Upper lobe of left lung (tissue), 6 donors: ENCODE measurements at regions not wholly inside any gene's neighbourhood (a gene's known extent, or its start where the extent isn't known, plus 50 kb on each side); places are given as distances from the start of the nearest gene placed in this dataset.

Experiments
- ATAC-seq, 2 donors: fragments of 200-7000 bp; cut with Tn5 transposase; one replicate each; pipeline ENCODE4 v1.9.1; 2022; ENCODE audit warnings: mild to moderate bottlenecking in 2 of 2, moderate library complexity in 2 of 2; ENCODE audit not compliant: low FRiP score in 2 of 2
- DNase-seq, 2 donors: peaks; one replicate each; pipeline ENCODE4 v3.0.0-alpha.2; 2019 to 2020
- H3K27ac ChIP-seq, 4 donors: fragments of 200-600 bp; sonication (generic); one replicate each; pipeline ENCODE4 v1.5.1; 2016 to 2019
- H3K27me3 ChIP-seq, 4 donors: fragments of 200-600 bp; sonication (generic); one replicate each; pipeline ENCODE4 v1.5.1; 2017 to 2019
- H3K36me3 ChIP-seq, 4 donors: fragments of 200-600 bp; sonication (generic); one replicate each; pipeline ENCODE4 v1.5.1; 2016 to 2019
- H3K4me1 ChIP-seq, 4 donors: fragments of 200-600 bp; sonication (generic); one replicate each; pipeline ENCODE4 v1.5.1; 2018 to 2019
- H3K4me3 ChIP-seq, 4 donors: fragments of 200-600 bp; sonication (generic); one replicate each; pipeline ENCODE4 v1.5.1; 2017 to 2019; ENCODE audit warnings: mild to moderate bottlenecking in 2 of 4, moderate library complexity in 1 of 4
- H3K9me3 ChIP-seq, 4 donors: fragments of 200-600 bp; sonication (generic); one replicate each; pipeline ENCODE4 v1.5.1; 2018 to 2019
- EP300 ChIP-seq, 4 donors: sonication (generic); formaldehyde crosslinking; IDR thresholded peaks; one replicate each; pipeline ENCODE4 v1.5.1; 2017; ENCODE audit warnings: antibody characterized with exemption in 4 of 4, control low read depth in 2 of 4
- POLR2A ChIP-seq, 4 donors: fragments of 450-650 bp; IDR thresholded peaks; one replicate each; pipeline ENCODE4 v1.5.1; 2016 to 2017; ENCODE audit warnings: antibody characterized with exemption in 4 of 4, mild to moderate bottlenecking in 2 of 4
- POLR2AphosphoS5 ChIP-seq, 2 donors: sonication (generic); formaldehyde crosslinking; IDR thresholded peaks; one replicate each; pipeline ENCODE4 v1.5.1; 2017; ENCODE audit warnings: antibody characterized with exemption in 2 of 2
- WGBS, 2 donors: methylation state at CpG; one replicate each; pipeline ENCODE4 v1.1.5; 2017 to 2018; 5-methylcytosine and 5-hydroxymethylcytosine counted together
- TF ChIP-seq, protein P1 (sequence below), 6 experiments: fragments of 450-650 bp in 4 of 6; fragments of 200-600 bp in 2 of 6; sonication (generic) in 2 of 6; IDR thresholded peaks; one replicate each; pipeline ENCODE4 v1.5.1; 2016 to 2019; ENCODE audit warnings: antibody characterized with exemption in 6 of 6
- donor health status: DM: no; HTN: no; CAD: no; lungs with moderate emphysema.
- donor health status: DM: no; HTN: yes; CAD: no; lungs with severe emphysema.

DNA sequence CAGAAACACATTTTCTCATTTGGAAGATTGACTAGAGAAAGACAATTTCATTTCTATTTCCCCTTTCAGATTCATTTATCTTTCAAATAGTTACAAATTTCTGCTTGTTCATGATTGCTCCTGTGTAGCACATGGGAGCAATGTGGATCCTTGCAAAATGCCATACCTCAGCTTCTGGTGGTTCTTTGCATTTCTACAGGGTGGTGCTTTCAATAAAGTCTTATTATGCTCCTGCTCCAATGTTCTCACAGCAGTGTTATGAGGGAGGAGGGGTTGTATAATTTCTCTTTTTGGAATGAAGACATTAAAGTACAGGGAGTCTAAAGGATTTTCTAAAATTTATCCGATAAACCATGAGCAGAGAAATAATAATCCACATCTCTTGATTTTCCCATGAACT is 280.1 kb upstream of the ATP10A start:
- no peaks in the 10 kb centered on the region for H3K27me3 ChIP-seq
- H3K36me3 ChIP-seq: no peaks in the 10 kb centered on the region
- no peaks in the 10 kb centered on the region for H3K9me3 ChIP-seq
- DNase-seq (no peak), ATAC-seq (no peak)
- TF ChIP-seq POLR2AphosphoS5 (IDR thresholded peaks at IDR 0.05) (no peak), POLR2A (IDR thresholded peaks at IDR 0.05) (no peak), EP300 (IDR thresholded peaks at IDR 0.05) (no peak)
- TF ChIP-seq, protein P1, sequence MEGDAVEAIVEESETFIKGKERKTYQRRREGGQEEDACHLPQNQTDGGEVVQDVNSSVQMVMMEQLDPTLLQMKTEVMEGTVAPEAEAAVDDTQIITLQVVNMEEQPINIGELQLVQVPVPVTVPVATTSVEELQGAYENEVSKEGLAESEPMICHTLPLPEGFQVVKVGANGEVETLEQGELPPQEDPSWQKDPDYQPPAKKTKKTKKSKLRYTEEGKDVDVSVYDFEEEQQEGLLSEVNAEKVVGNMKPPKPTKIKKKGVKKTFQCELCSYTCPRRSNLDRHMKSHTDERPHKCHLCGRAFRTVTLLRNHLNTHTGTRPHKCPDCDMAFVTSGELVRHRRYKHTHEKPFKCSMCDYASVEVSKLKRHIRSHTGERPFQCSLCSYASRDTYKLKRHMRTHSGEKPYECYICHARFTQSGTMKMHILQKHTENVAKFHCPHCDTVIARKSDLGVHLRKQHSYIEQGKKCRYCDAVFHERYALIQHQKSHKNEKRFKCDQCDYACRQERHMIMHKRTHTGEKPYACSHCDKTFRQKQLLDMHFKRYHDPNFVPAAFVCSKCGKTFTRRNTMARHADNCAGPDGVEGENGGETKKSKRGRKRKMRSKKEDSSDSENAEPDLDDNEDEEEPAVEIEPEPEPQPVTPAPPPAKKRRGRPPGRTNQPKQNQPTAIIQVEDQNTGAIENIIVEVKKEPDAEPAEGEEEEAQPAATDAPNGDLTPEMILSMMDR (IDR thresholded peaks at IDR 0.05): no peak
- H3K4me3 ChIP-seq: no peak overlapping the region
- H3K4me1 ChIP-seq: no peaks in the 10 kb centered on the region
- 93 to 95% methylated on average over 1 of the region's 1 CpG for WGBS, 2 donors
- no peak overlapping the region for H3K27ac ChIP-seq

DNA sequence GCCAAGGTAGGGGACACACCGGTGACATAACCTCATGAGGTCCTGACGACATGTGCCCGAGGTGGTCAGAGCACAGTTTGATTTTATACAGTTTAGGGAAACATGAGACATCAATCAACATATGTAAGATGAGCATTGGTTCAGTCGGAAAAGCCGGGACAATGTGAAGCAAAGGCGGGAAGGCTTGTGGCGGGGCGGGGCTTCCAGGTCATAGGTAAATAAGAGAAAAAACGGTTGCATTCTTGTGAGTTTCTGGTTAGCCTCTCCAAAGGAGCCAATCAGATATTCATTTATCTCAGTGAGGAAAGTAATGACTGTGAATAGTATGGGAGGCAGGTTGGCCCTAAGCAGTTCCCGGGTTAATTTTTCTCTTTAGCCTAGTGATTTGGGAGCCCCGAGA is 271.7 kb upstream of the ATP10A start:
- ATAC-seq (no peak), DNase-seq (no peak)
- H3K4me1 ChIP-seq: no peaks in the 10 kb centered on the region
- TF ChIP-seq EP300 (IDR thresholded peaks at IDR 0.05) (no peak), POLR2AphosphoS5 (IDR thresholded peaks at IDR 0.05) (no peak), POLR2A (IDR thresholded peaks at IDR 0.05) (no peak)
- TF ChIP-seq, protein P1 (IDR thresholded peaks at IDR 0.05): no peak
- WGBS, 2 donors: 81 to 82% methylated on average over 11 of the region's 11 CpGs
- H3K9me3 ChIP-seq: no peaks in the 10 kb centered on the region
- H3K27me3 ChIP-seq: no peaks in the 10 kb centered on the region
- no peak overlapping the region for H3K4me3 ChIP-seq
- no peak overlapping the region for H3K27ac ChIP-seq
- no peaks in the 10 kb centered on the region for H3K36me3 ChIP-seq

DNA sequence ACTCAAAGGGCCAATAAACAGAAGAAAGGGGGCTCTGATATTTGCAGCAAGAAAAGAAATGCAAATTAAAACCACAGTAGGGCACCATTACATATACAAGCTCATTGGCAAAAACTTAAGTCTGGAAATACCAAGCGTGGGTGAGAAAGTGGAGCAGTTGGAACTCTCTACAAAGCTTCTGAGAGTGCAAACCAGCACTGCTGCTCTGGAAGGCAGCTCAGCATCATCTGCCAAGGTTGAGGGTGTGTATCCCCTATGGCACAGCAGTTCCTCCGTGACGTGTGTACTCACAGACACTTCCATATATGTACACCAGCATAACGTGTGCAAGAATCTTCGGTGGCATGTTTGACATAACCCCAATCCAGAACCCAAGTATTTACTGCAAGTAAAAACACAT is 271.0 kb upstream of the ATP10A start:
- Histone ChIP-seq H3K27me3 (no peaks in the 10 kb centered on the region), H3K4me1 (no peaks in the 10 kb centered on the region), H3K27ac (no peak overlapping the region), H3K9me3 (no peaks in the 10 kb centered on the region), H3K36me3 (no peaks in the 10 kb centered on the region), H3K4me3 (no peak overlapping the region)
- no peak for DNase-seq
- WGBS, 2 donors: 72 to 78% methylated on average over 5 of the region's 5 CpGs
- ATAC-seq: no peak
- no peak for TF ChIP-seq POLR2AphosphoS5 (IDR thresholded peaks at IDR 0.05)
- TF ChIP-seq, protein P1 (IDR thresholded peaks at IDR 0.05): no peak
- no peak for TF ChIP-seq POLR2A (IDR thresholded peaks at IDR 0.05)
- no peak for TF ChIP-seq EP300 (IDR thresholded peaks at IDR 0.05)

DNA sequence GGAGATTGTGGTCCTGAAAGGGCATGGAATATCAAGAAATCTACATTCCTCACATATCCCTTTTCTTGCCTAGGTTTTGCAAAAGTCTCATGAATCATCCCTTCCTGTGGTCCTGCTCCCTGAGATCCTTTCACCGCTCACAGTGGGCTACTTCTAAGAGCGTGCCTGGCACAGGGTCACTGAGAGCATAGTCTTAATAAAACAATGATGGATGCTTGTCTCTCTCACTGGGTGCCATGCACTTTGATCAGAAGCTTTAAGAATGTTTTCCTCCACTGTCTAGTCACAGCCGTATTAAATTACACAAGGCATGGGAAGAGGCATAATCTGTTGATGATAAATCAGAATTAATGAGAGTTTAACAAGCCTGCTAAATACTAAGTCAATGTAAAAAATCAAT is 269.7 kb upstream of the ATP10A start:
- no peak overlapping the region for H3K27ac ChIP-seq
- no peaks in the 10 kb centered on the region for H3K36me3 ChIP-seq
- no peaks in the 10 kb centered on the region for H3K4me1 ChIP-seq
- no peaks in the 10 kb centered on the region for H3K27me3 ChIP-seq
- no peak overlapping the region for H3K4me3 ChIP-seq
- no peak for DNase-seq
- H3K9me3 ChIP-seq: no peaks in the 10 kb centered on the region
- 49 to 65% methylated on average over 3 of the region's 3 CpGs for WGBS, 2 donors
- TF ChIP-seq POLR2A (IDR thresholded peaks at IDR 0.05): no peak
- TF ChIP-seq EP300 (IDR thresholded peaks at IDR 0.05): no peak
- TF ChIP-seq, protein P1 (IDR thresholded peaks at IDR 0.05): no peak
- no peak for TF ChIP-seq POLR2AphosphoS5 (IDR thresholded peaks at IDR 0.05)
- ATAC-seq: no peak

DNA sequence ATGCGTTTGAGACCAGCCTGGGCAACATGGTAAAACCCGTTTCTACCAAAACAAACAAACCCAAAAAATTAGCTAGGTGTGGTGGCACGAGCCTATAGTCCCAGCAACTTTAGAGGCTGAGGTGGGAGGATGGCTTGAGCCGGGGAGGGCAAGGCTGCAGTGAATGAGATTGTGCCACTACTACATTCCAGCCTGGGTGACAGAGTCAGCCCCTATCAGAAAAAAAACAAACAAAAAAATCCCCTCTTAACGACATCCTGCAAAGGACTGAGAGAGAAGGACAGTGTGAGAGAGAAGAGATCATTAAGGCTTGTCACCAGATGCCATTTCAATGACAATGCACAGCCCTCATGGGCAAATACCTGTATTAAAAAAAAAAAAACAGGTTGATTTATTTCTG is 266.7 kb upstream of the ATP10A start:
- H3K9me3 ChIP-seq: no peaks in the 10 kb centered on the region
- H3K4me1 ChIP-seq: no peaks in the 10 kb centered on the region
- WGBS, 2 donors: 35 to 49% methylated on average over 5 of the region's 5 CpGs
- no peak overlapping the region for H3K4me3 ChIP-seq
- ATAC-seq: no peak
- no peaks in the 10 kb centered on the region for H3K36me3 ChIP-seq
- no peak for DNase-seq
- TF ChIP-seq POLR2AphosphoS5 (IDR thresholded peaks at IDR 0.05): no peak
- TF ChIP-seq EP300 (IDR thresholded peaks at IDR 0.05): no peak
- TF ChIP-seq POLR2A (IDR thresholded peaks at IDR 0.05): no peak
- TF ChIP-seq, protein P1 (IDR thresholded peaks at IDR 0.05): no peak
- no peaks in the 10 kb centered on the region for H3K27me3 ChIP-seq
- no peak overlapping the region for H3K27ac ChIP-seq
